ENCODE measurements at regions not wholly inside any gene's neighbourhood (a gene's known extent, or its start where the extent isn't known, plus 50 kb on each side); places are given as distances from the start of the nearest gene placed in this dataset.
A peak's percentile ranks its signal among the peaks of the same experiment; 100 is the strongest.

DNA sequence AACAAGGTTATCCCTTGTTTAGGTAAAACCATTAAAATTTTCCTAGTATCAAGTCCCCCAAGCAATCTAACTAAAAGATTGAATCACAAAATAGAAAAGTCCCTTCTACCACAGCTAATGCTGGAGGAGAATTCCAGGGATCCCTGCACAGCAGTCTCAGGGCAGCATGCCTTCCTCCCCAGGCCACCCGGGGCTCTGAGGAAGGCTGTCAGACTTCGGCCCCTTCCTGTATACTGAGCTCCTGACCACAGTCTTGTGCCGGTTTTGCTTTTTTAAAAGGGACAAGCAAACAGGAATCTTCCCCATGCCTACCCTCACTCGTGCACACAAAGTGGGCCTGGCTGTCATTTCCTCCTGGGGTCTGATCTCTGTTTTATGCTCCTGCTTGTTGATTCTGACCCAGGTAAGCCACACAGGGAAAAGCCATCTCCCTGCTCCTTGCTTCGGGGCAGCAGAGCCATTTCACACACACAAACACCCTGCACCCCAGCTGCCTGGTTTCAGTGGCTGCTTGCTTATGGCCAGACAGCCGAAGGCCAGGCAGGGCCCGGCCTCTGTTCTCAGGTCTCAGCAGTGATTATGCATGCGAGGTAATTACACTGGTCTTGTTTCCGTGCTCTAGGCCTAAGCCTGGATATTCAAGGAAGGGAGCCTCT, 211.9 kb downstream of the NXNL2 start:
- Histone ChIP-seq H3K27me3 (replicated peaks; ENCODE audit: insufficient read depth) (no peaks in the 10 kb centered on the region), H3K9me3 (no peaks in the 10 kb centered on the region), H3K36me3 (no peaks in the 10 kb centered on the region), H3K4me3 (no peak overlapping the region), H3K27ac (no peak overlapping the region), H3K4me1 (ENCODE audit: control insufficient read depth in 1 of 2, low read depth in 2 of 2) (peaks cover 0 to 40% of the 10 kb centered on the region in 2 donors)
- no peak for ATAC-seq (ENCODE audit: insufficient number of reproducible peaks, low FRiP score, low read depth)
- no peak for DNase-seq (ENCODE audit: low spot score)
- TF ChIP-seq, protein P1, sequence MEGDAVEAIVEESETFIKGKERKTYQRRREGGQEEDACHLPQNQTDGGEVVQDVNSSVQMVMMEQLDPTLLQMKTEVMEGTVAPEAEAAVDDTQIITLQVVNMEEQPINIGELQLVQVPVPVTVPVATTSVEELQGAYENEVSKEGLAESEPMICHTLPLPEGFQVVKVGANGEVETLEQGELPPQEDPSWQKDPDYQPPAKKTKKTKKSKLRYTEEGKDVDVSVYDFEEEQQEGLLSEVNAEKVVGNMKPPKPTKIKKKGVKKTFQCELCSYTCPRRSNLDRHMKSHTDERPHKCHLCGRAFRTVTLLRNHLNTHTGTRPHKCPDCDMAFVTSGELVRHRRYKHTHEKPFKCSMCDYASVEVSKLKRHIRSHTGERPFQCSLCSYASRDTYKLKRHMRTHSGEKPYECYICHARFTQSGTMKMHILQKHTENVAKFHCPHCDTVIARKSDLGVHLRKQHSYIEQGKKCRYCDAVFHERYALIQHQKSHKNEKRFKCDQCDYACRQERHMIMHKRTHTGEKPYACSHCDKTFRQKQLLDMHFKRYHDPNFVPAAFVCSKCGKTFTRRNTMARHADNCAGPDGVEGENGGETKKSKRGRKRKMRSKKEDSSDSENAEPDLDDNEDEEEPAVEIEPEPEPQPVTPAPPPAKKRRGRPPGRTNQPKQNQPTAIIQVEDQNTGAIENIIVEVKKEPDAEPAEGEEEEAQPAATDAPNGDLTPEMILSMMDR (IDR thresholded peaks at IDR 0.05), result no peak

DNA sequence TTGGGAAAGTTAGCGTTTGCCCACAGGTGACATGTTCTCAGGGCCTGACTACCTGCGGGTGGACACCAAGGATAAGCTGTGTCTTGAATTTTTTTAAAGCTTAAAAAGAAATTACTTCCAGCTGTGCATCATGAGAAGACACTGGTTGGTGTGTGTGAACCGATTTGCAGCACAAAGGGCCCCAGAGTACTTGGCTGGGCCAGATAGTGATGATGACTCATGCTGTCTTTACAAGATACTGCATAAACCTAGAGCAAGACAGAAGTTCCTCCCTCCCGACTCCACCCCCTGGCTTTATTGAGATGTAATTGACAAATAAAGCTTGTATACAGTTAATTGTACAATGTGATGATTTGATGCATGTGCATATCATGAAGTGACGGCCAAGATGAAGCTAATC, 212.8 kb downstream of the NXNL2 start:
- TF ChIP-seq, protein P1 (IDR thresholded peaks at IDR 0.05), result no peak
- H3K27me3 ChIP-seq (replicated peaks; ENCODE audit: insufficient read depth), result no peaks in the 10 kb centered on the region
- no peak overlapping the region for H3K4me3 ChIP-seq
- H3K27ac ChIP-seq, result no peak overlapping the region
- H3K36me3 ChIP-seq, result no peaks in the 10 kb centered on the region
- H3K9me3 ChIP-seq, result no peaks in the 10 kb centered on the region
- no peak for ATAC-seq (ENCODE audit: insufficient number of reproducible peaks, low FRiP score, low read depth)
- H3K4me1 ChIP-seq (ENCODE audit: control insufficient read depth in 1 of 2, low read depth in 2 of 2), result peaks cover 0 to 31% of the 10 kb centered on the region in 2 donors
- DNase-seq (ENCODE audit: low spot score), result no peak

DNA sequence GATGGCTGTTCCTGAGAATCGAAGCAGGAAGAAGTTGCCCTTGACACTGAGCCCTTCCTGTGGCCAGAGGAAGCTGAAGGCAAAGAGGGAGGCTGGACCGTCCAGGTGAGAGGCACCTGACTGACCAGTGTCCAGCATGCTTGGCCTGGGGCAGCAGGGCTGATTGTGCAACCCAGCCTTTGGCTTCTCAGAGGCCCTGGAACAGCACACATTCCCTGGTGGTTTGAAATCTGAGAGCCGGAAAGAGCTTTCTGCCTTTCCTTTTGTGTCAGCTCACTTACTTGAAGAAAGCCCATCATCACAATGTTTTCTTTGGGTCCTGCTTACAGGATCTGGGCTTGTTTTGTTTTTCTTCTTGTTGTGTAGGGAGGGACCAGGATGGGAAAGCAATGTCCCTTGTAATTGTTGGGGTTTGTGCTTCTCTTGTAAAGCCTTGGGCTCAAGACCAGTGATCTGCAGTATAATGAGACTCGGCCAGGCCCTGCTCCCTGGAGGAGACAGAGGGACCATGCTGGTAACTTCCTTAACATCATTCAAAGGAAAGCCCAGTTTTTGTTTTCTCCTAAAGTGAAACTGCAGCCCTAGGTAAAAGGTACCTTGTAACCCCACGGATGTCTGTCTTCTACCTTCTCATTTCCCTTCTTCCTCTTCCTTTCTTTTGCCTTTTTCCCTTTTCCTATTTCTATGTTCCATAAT, 213.7 kb downstream of the NXNL2 start:
- ATAC-seq (ENCODE audit: insufficient number of reproducible peaks, low FRiP score, low read depth) (no peak), DNase-seq (ENCODE audit: low spot score) (no peak)
- TF ChIP-seq, protein P1 (IDR thresholded peaks at IDR 0.05), result no peak
- Histone ChIP-seq H3K9me3 (no peaks in the 10 kb centered on the region), H3K27me3 (replicated peaks; ENCODE audit: insufficient read depth) (no peaks in the 10 kb centered on the region), H3K4me1 (ENCODE audit: control insufficient read depth in 1 of 2, low read depth in 2 of 2) (peaks cover 0 to 26% of the 10 kb centered on the region in 2 donors), H3K36me3 (no peaks in the 10 kb centered on the region), H3K4me3 (no peak overlapping the region), H3K27ac (peak overlapping the region; percentile 56 to 58)

DNA sequence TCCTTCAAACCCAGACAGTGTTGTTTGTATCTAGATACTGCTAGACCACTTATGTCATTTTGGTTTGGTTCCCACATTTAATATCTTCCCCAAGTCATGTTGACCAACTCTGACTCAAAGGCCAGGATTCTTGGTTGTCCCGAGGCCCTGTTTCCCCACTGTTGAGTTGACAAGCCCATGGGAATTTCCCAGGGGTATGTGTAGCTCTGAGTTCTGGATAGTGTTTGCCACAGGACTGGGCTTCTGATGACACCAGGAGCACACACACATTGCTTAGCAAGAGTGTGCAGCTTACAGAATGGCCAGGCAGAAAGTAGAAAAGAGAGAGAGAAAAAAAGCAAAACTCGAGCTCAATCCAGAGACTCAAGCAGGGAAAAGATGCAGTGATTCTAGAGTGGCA, 214.4 kb downstream of the NXNL2 start:
- no peak for ATAC-seq (ENCODE audit: insufficient number of reproducible peaks, low FRiP score, low read depth)
- Histone ChIP-seq H3K4me1 (ENCODE audit: control insufficient read depth in 1 of 2, low read depth in 2 of 2) (peaks cover 0 to 30% of the 10 kb centered on the region in 2 donors), H3K9me3 (no peaks in the 10 kb centered on the region), H3K27ac (peak overlapping the region; percentile 56 to 58), H3K27me3 (replicated peaks; ENCODE audit: insufficient read depth) (no peaks in the 10 kb centered on the region), H3K36me3 (no peaks in the 10 kb centered on the region), H3K4me3 (no peak overlapping the region)
- TF ChIP-seq, protein P1 (IDR thresholded peaks at IDR 0.05), result no peak
- no peak for DNase-seq (ENCODE audit: low spot score)

DNA sequence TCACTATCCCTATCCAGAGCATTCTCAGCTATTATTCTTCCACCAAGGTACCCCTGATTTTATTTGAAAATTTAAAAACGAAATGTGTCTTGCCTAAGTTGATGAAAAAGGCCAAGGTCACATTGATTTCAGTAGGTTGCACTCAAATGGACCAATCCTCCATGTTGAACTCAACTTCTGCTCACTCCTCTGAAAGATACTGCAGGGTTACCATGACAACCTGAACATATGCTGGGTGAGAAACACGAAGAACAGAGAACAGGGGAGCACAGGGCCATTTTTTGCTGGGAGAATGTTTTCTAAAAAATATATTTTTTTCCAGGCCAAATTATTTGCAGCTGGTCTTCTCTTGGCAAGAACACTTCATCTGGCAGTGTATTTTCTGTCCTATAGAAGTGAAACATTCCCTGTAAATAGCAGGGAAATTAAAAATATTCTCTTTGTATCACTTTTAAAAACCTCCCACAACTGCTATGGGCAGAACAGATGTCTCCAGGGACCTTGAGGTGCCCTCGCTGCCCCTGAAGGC, 215.9 kb downstream of the NXNL2 start:
- Histone ChIP-seq H3K9me3 (no peaks in the 10 kb centered on the region), H3K36me3 (no peaks in the 10 kb centered on the region), H3K27ac (no peak overlapping the region), H3K27me3 (replicated peaks; ENCODE audit: insufficient read depth) (no peaks in the 10 kb centered on the region), H3K4me1 (ENCODE audit: control insufficient read depth in 1 of 2, low read depth in 2 of 2) (peaks cover 0 to 43% of the 10 kb centered on the region in 2 donors), H3K4me3 (no peak overlapping the region)
- ATAC-seq (ENCODE audit: insufficient number of reproducible peaks, low FRiP score, low read depth) (no peak), DNase-seq (ENCODE audit: low spot score) (no peak)
- TF ChIP-seq, protein P1 (IDR thresholded peaks at IDR 0.05), result no peak

Measured in thoracic aorta (tissue), 2 donors.